IMR-90 (cell line): ENCODE measurements at regions not wholly inside any gene's neighbourhood (a gene's known extent, or its start where the extent isn't known, plus 50 kb on each side); places are given as distances from the start of the nearest gene placed in this dataset.

Experiments
- ATAC-seq: fragments of 200-7000 bp; cut with Tn5 transposase; 2 replicates; pipeline ENCODE4 v1.9.1; 2020; ENCODE audit warnings: low read depth, mild to moderate bottlenecking, moderate library complexity
- BruUV-seq: library from RNA; stranded (reverse); fragments of 400-500 nt; replicated peaks from 2 replicates; lab custom pipeline; 2021; lab: Mats Ljungman, UMichigan
- CTCF ChIA-PET: fragments of 300-600 bp; formaldehyde crosslinking; extraction: SDS; loops from one replicate; lab custom pipeline; 2021; ENCODE audit warnings: antibody characterized with exemption; lab: Yijun Ruan, JAX
- POLR2A ChIA-PET: fragments of 300-600 bp; sonication (Branson Sonifier 250); formaldehyde crosslinking; loops from one replicate; lab custom pipeline; 2022; ENCODE audit warnings: antibody characterized with exemption; ENCODE audit not compliant: unreplicated experiment; lab: Charles Lee
- DNase-seq: peaks from one replicate; pipeline ENCODE4 v3.0.0; 2013
- H2AFZ ChIP-seq: replicated peaks from 2 replicates; pipeline ENCODE3; 2013; ENCODE audit warnings: low read length, mild to moderate bottlenecking; ENCODE audit not compliant: poor library complexity
- H2AK5ac ChIP-seq: 2 replicates; pipeline ENCODE4 v1.6.1; 2013; ENCODE audit warnings: low read depth, low read length, inconsistent platforms
- H2AK9ac ChIP-seq: replicated peaks from 2 replicates; pipeline ENCODE3; 2013; ENCODE audit warnings: mild to moderate bottlenecking, low read depth, low read length, moderate library complexity; ENCODE audit not compliant: poor library complexity
- H2BK120ac ChIP-seq: 2 replicates; pipeline ENCODE4 v1.6.1; 2013; ENCODE audit warnings: low read depth, low read length, inconsistent platforms
- H2BK15ac ChIP-seq: 3 replicates; pipeline ENCODE4 v1.6.1; 2013; ENCODE audit warnings: low read depth, low read length, inconsistent platforms
- H2BK20ac ChIP-seq: 2 replicates; pipeline ENCODE4 v1.6.1; 2013; ENCODE audit warnings: low read depth, mild to moderate bottlenecking, inconsistent platforms, low read length, moderate library complexity
- H2BK5ac ChIP-seq: 2 replicates; pipeline ENCODE4 v1.6.1; 2013; ENCODE audit warnings: mild to moderate bottlenecking, low read depth, low read length, inconsistent platforms; ENCODE audit not compliant: poor library complexity, severe bottlenecking
- H3K14ac ChIP-seq: replicated peaks from 2 replicates; pipeline ENCODE4 v1.6.1; 2013; ENCODE audit warnings: low read depth, low read length, inconsistent platforms
- H3K18ac ChIP-seq: 2 replicates; pipeline ENCODE4 v1.6.1; 2013; ENCODE audit warnings: low read depth, low read length, control low read depth
- H3K23ac ChIP-seq: 2 replicates; pipeline ENCODE4 v1.6.1; 2013; ENCODE audit warnings: low read depth, low read length, inconsistent platforms
- H3K27ac ChIP-seq: 2 replicates; pipeline ENCODE4 v1.5.1; 2013; ENCODE audit warnings: mild to moderate bottlenecking, control low read depth, low read length; ENCODE audit not compliant: insufficient read depth
- H3K27me3 ChIP-seq: 2 replicates; pipeline ENCODE4 v1.6.1; 2013; ENCODE audit warnings: low read length; ENCODE audit not compliant: control insufficient read depth, insufficient read depth
- H3K36me3 ChIP-seq: 2 replicates; pipeline ENCODE4 v1.6.1; 2013; ENCODE audit warnings: low read length, mixed read lengths; ENCODE audit not compliant: control insufficient read depth, insufficient read depth
- H3K4ac ChIP-seq: 2 replicates; pipeline ENCODE4 v1.6.1; 2013; ENCODE audit warnings: low read depth, low read length, inconsistent platforms
- H3K4me1 ChIP-seq: 2 replicates; pipeline ENCODE4 v1.6.1; 2013; ENCODE audit warnings: low read length, mixed read lengths; ENCODE audit not compliant: control insufficient read depth, insufficient read depth
- H3K4me2 ChIP-seq: 2 replicates; pipeline ENCODE4 v1.6.1; 2013; ENCODE audit warnings: low read depth, mild to moderate bottlenecking, control low read depth, low read length, moderate library complexity
- H3K4me3 ChIP-seq: 2 replicates; pipeline ENCODE4 v1.5.1; 2013; ENCODE audit warnings: low read depth, mild to moderate bottlenecking, control low read depth, low read length, moderate library complexity; ENCODE audit not compliant: insufficient read depth
- H3K56ac ChIP-seq: 2 replicates; pipeline ENCODE4 v1.6.1; 2013; ENCODE audit warnings: low read length, inconsistent platforms; ENCODE audit not compliant: insufficient read depth; ENCODE audit errors: extremely low read depth
- H3K79me1 ChIP-seq, 2 experiments: 2 replicates each; pipeline ENCODE4 v1.6.1; 2013; ENCODE audit warnings: low read length in 2 of 2, inconsistent platforms in 1 of 2, low read depth in 1 of 2
- H3K9ac ChIP-seq: 2 replicates; pipeline ENCODE4 v1.6.1; 2013; ENCODE audit warnings: low read depth, low read length, control low read depth
- H3K9me1 ChIP-seq: 2 replicates; pipeline ENCODE4 v1.6.1; 2013; ENCODE audit warnings: low read length, inconsistent platforms; ENCODE audit not compliant: insufficient read depth
- H3K9me3 ChIP-seq: 2 replicates; pipeline ENCODE4 v1.6.1; 2013; ENCODE audit warnings: low read length; ENCODE audit not compliant: control insufficient read depth, insufficient read depth
- H4K20me1 ChIP-seq: 2 replicates; pipeline ENCODE4 v1.6.1; 2013; ENCODE audit warnings: low read length, inconsistent platforms; ENCODE audit not compliant: insufficient read depth
- H4K5ac ChIP-seq: 2 replicates; pipeline ENCODE4 v1.6.1; 2013; ENCODE audit warnings: mild to moderate bottlenecking, low read depth, low read length, control low read depth
- H4K8ac ChIP-seq, 2 experiments: 2 replicates each; pipeline ENCODE4 v1.6.1; 2013; ENCODE audit warnings: low read depth in 2 of 2, low read length in 2 of 2, control low read depth in 1 of 2, inconsistent platforms in 1 of 2
- H4K91ac ChIP-seq: 2 replicates; pipeline ENCODE4 v1.6.1; 2013; ENCODE audit warnings: low read depth, low read length, inconsistent platforms; ENCODE audit not compliant: insufficient read depth
- BHLHE40 ChIP-seq: fragments of 150-350 bp; IDR thresholded peaks from 2 replicates; pipeline ENCODE4 v1.6.1; 2016; ENCODE audit warnings: mild to moderate bottlenecking, low read depth, low read length
- MXI1 ChIP-seq: IDR thresholded peaks from 2 replicates; pipeline ENCODE4 v1.6.1; 2012; ENCODE audit warnings: low read depth, mild to moderate bottlenecking, low read length, moderate library complexity, borderline replicate concordance
- RAD21 ChIP-seq: IDR thresholded peaks from 2 replicates; pipeline ENCODE4 v1.6.1; 2012; ENCODE audit warnings: low read length, improper control_type of control experiment
- WGBS, 2 experiments: methylation state at CpG; one replicate each; pipeline versions ENCODE4 v1.1.5 to v1.1.7; 2013; ENCODE audit warnings: missing lambda C conversion rate in 2 of 2; ENCODE audit not compliant: insufficient read length in 1 of 2; ENCODE audit errors: extremely low coverage in 2 of 2; 5-methylcytosine and 5-hydroxymethylcytosine counted together
- dilution Hi-C: fragments of 300-500 bp; cut with HindIII; formaldehyde crosslinking; loops from one replicate; pipeline ENCODE4 v1.14.3; 2018; ENCODE audit warnings: low sequenced_read_pairs; ENCODE audit not compliant: unreplicated experiment
- in situ Hi-C: fragments of 300-500 bp; cut with MboI; formaldehyde crosslinking; loops from 3 replicates; pipeline ENCODE4 v1.14.3; 2019; ENCODE audit warnings: low sequenced_read_pairs, inconsistent platforms, mixed read lengths
- intact Hi-C: fragments of 100-400 bp; cut with micrococcal nuclease; formaldehyde crosslinking; loops from 2 replicates; pipeline ENCODE4 v1.10.0; 2022

DNA sequence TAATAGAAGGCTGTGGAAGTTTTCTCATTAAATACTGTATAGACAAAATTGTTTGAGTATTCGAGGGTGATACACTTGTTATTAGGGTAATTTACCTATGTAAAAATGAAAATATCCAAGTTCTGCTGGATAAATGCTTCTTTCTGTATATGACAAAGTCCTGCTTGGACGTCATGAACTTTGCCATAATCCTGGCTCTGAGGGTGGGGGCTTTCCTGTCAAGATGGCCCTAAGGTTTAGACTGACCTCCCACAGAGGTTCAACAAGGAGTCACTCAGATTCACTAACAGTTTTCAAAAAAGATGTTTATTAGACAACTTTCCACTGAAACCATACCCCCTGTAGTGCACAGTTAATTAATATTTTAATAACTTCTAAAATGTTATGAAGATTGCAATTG is 52.5 kb upstream of the NABP1 start:
- H3K27me3 ChIP-seq, result no peaks in the 10 kb centered on the region
- ChIA-PET CTCF (no interaction called here), POLR2A (interaction anchor here (0.5 to 1.4 kb wide), 2 partner anchors 51 to 60 kb away, joined by 3 to 4 read pairs; no protein-coding TSS in a partner anchor)
- peak overlapping the region; percentile 55; the same call in 1 of the 2 replicates for H3K27ac ChIP-seq
- no peak for DNase-seq
- peak overlapping the region; percentile 87 for H2BK120ac ChIP-seq
- H3K36me3 ChIP-seq, result no peaks in the 10 kb centered on the region
- no peak overlapping the region for H3K4me2 ChIP-seq
- H3K4me1 ChIP-seq, result peaks cover 11% of the 10 kb centered on the region
- H4K5ac ChIP-seq, result peak overlapping the region; percentile 85; the same call in 1 of the 2 replicates
- intact Hi-C loops (no loop called here), dilution Hi-C loops (no loop called here), in situ Hi-C loops (no loop called here)
- H3K4me3 ChIP-seq, result no peak overlapping the region
- H2AK5ac ChIP-seq, result no peak overlapping the region
- no peak for TF ChIP-seq BHLHE40
- no peak for TF ChIP-seq RAD21
- TF ChIP-seq MXI1, result no peak
- H3K56ac ChIP-seq, result no peak overlapping the region
- peaks cover 7% of the 10 kb centered on the region for H3K9me1 ChIP-seq
- peak overlapping the region; percentile 96; the same call in 2 of the 3 replicates for H2BK15ac ChIP-seq
- ATAC-seq, result no peak
- H2AFZ ChIP-seq, result no peak overlapping the region
- peak overlapping the region; percentile 45 to 77 for H4K8ac ChIP-seq
- peak overlapping the region; percentile 84; the same call in 1 of the 2 replicates for H3K18ac ChIP-seq
- peak overlapping the region; percentile 71 for H3K14ac ChIP-seq
- no TSS peak for BruUV-seq
- H4K20me1 ChIP-seq, result no peaks in the 10 kb centered on the region
- peak overlapping the region; percentile 30 for H2BK5ac ChIP-seq
- peak overlapping the region; percentile 25; the same call in 1 of the 2 replicates for H4K91ac ChIP-seq
- no peak overlapping the region for H2AK9ac ChIP-seq
- H2BK20ac ChIP-seq, result peak overlapping the region; percentile 96
- H3K4ac ChIP-seq, result peak overlapping the region; percentile 79
- H3K9me3 ChIP-seq, result no peaks in the 10 kb centered on the region
- WGBS, 2 experiments, result no CpG with 5 or more reads among the region's 2 CpGs
- H3K79me1 ChIP-seq, result no peaks in the 10 kb centered on the region; a peak in 1 of 4 replicates
- H3K9ac ChIP-seq, result no peak overlapping the region
- peak overlapping the region; percentile 48; the same call in 1 of the 2 replicates for H3K23ac ChIP-seq
